HuH-7.5 (cell line): ENCODE measurements at regions not wholly inside any gene's neighbourhood (a gene's known extent, or its start where the extent isn't known, plus 50 kb on each side); places are given as distances from the start of the nearest gene placed in this dataset.
"Not testable (repeated sequence)": the region's sequence is repeated elsewhere in the genome, so short reads cannot be mapped to it uniquely, and the experiment has no call there.

Experiments used
- DNase-seq: peaks from one replicate; pipeline ENCODE4 v3.0.0; 2011; ENCODE audit warnings: low spot score

DNA sequence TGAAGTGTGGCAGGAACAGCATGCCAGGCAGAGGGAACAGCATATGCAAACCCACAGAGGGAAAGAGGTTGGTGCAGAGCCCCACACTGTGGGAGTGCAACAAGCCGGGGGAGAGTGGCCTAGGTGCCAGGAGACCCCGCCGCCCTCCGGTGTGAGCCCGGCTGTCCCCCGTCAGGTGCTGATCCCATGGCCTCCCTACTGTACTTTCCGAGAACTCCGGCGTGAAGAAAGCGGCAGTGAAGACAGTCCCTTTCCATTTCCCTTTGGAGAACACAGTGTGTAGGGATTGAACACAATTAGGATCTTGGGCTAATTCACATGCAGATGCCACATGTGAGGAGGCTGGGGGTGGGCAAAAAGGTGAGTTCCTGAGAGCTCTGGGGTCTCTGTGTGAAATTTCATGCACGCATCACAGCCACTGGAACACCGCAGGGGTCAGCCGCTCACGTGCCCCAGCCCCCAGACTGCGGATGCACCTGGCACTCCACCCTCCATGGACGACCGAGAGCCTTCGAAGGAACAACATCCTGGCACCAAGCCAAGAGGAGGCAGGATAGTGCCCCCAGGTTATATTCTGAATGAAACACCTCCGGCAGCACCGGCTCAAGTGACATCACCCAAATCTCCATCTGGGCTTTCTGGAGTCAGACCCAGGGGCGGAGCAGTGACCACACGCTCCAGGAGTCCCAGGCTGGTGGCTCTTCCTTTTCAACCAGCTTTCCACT is 82.1 kb upstream of the PPP2R2D start:
- no peak for DNase-seq

DNA sequence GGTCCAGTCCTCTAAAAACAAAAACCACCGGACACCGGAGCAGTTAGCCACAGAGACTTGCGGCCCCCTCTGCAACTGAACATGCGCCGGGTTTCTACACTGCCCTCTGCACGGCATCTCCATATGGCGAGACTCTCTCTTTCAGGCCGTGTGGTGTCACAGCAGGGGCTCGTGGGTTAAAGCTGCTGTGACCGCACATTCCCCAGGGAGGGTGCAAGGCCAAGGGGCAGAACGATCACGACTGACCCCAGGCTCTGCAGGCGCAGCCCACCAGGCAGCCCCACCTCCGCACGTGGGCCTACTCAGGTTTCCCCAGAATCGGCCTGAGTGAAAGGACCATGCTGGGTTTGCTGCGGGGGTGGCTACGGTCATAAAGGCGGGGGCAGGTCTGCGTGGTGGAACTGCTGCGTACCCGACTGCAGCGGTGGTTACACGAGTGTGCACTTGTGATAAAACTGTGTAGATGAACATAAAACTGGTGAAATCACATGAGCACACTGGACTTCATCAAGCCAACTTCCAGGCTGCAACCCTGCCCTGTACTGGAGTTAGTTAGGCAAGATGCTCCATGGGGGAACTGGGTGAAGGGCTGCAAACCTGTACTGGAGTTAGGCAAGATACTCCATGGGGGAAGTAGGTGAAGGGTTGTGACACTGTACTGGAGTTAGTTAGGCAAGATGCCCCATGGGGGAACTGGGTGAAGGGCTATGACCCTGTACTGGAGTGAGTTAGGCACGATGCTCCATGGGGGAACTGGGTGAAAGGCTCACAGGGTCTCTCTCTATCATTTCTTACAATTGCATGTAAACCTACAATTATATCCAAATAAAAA is 81.4 kb upstream of the PPP2R2D start:
- DNase-seq: no peak

GRCh38 chr10:131820626-131821025 is 80.2 kb upstream of the PPP2R2D start:
- no peak for DNase-seq

DNA sequence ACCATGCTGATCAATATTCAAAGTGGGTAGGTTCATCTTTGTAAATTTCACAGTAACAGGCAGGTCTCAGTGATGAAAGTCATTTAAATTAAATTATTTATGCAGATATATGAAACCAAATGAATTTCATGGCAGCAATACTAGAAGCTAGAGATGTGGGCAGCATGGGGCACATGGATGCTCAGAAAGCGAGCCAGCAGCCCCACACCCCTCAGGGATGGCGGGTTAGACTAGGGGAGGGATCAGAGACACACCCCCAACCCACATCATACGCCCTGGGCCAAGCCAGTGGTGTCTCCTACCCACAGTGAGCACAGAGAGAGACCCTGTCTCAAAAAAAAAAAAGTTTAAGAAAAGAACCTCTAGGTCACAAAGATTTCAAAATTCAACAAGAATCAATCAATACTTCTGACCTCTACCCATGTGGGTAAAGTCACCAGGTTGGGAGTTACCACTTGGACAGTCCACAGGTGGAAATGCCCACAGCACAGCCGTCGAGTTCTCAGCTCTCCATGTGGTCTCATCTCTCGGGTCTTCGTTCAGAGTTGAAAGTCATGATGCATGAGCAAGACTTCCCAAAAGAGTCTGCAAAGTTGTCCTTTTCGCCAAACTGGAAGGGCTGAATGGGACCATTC is 79.3 kb upstream of the PPP2R2D start:
- no peak for DNase-seq

GRCh38 chr10:131822013-131822691 is 78.7 kb upstream of the PPP2R2D start:
- DNase-seq: no peak

GRCh38 chr10:131822692-131823245 is 78.0 kb upstream of the PPP2R2D start:
- no peak for DNase-seq

GRCh38 chr10:131823601-131824099 is 77.2 kb upstream of the PPP2R2D start:
- DNase-seq: not testable (repeated sequence)

GRCh38 chr10:131824371-131825149 is 76.2 kb upstream of the PPP2R2D start:
- DNase-seq: no peak

- DNase-seq: no peak
Observed at GRCh38 chr10:131825150-131825848, 75.5 kb upstream of the PPP2R2D start.

GRCh38 chr10:131825960-131826650 is 74.7 kb upstream of the PPP2R2D start:
- no peak for DNase-seq

DNA sequence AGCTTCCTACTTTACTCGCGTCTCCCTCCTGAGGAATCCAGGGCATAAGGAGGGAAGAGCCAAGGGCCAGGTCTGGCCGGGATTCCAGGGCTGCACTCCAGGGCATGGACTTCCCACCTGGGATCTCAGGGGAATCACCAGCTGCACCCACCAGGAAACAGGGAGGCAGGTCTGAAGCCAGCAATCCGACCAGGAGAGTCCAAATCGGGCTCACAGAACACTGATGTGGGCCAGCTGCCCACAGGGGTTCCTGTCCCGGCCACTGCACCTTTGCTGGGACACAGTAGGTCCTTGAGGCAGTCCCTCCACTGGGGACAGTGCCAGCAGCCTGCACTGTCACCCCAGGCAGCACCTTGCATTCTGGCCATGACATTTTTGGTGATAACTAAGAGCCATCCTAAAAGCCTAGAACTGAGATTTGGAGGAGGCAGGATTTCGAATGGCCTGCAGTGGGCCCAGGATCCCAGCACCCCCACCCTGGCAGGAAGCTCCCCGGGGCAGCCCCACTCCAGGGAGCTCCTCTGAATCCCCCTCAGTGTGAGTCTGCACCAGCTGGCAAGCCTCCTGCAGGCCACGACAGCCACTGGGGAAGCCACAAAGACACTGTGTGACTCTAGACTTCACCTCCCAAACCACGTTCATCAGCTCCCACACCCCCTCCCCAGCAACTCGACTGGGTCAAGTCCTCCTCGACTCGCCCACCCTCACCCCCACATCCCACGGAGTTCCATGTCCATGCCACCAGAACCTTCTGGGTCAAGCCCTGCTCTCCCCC is 71.5 kb upstream of the PPP2R2D start:
- no peak for DNase-seq

- no peak for DNase-seq
Observed at GRCh38 chr10:131830446-131831130, 70.2 kb upstream of the PPP2R2D start.

DNA sequence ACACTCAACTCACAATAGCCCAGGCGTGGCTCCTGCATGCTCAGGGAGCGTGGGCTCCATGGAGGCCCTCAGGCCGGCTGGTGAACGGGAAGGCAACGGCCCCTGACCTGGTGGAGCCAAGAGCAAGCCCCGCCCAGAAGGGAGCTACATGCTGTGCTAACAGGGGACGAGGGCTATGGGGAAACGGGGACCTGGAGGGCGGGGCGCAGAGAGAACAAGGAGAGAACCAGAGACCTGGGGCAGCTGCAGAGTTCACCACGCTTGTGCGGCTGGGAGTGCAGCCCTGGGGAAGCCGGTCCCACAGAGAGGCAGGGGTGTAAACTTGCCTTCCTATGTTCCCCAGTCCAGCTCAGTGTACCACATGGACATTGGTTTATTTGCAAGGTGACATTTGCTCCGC is 69.2 kb upstream of the PPP2R2D start:
- DNase-seq: no peak

DNA sequence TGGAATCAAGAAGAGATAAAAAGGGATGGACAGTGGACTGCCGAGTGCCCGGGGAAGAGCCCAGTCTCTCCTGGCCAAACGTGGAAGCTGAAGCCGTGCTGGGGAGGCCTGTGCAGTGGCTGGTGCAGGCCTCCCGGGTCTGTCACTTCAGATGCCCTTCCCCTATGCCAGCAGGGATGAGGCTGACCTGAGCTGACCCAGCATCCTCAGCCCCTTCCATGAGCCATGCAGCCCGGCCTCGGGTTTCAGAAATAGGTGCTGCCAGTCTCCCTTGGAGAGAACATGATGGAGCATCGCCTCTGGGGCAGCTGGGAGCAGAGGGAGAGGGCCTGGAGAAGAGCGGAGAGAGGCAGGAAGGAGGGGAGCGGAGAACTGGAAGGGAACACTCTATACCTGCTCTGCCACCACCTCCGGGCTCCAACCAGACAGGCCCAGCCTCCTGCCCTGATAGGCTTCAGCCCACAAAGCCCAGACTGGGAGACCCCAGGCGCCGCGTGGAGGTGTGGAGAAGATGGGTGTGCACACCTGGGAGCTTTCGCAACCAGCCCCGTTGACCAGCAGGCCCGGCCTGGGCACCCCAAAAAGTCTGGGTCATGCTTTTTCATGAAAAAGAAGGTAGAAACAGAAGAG is 68.6 kb upstream of the PPP2R2D start:
- DNase-seq: no peak

DNA sequence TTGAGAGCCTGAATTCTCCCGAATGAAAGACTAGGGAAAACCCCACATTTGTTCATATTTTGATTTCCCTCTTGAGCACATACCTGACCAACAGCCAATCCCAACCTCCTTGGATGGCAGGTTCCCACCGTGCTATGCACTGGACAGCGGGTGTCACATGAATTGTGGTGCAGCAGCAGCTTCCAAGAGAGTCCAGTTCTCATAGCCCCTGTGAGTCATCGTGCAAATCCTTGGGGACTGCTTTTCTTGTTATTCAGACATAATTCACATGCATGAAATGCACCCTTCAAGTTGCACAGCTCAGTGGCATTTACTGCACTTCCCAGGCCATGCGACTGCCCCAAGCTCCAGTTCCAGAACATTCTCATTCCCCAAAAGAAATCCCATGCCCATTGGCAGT is 67.8 kb upstream of the PPP2R2D start:
- DNase-seq: no peak

DNA sequence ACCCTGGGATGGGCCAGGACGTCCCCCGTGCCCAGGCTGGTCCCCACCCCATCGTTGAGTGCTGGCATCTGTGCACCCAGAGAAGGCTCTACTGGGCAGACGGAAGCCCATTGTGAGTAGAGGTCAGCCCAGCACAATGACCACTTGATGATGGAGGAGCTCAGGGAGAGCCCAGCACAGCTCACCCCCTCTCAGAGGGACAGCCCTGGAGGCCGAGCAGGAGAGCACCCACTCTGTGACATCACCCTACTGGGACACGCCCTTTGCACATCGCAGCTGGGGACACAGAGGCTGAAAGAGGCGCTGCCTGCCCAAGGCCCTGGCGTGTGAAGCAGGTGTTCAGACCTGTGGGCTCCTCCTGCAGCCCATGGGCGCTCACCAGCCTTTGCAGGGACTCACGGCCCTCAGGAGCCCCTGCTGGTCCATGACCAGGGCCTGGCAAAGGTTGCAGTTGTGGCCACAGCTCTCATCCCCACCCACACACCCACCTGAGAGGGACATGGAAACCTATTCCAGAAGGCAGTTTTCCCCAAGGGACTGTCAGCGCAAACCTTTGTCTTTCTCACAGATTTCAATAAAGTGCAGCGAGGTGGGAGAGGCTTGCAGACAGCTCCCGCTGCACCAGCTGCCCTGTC is 67.2 kb upstream of the PPP2R2D start:
- no peak for DNase-seq

DNA sequence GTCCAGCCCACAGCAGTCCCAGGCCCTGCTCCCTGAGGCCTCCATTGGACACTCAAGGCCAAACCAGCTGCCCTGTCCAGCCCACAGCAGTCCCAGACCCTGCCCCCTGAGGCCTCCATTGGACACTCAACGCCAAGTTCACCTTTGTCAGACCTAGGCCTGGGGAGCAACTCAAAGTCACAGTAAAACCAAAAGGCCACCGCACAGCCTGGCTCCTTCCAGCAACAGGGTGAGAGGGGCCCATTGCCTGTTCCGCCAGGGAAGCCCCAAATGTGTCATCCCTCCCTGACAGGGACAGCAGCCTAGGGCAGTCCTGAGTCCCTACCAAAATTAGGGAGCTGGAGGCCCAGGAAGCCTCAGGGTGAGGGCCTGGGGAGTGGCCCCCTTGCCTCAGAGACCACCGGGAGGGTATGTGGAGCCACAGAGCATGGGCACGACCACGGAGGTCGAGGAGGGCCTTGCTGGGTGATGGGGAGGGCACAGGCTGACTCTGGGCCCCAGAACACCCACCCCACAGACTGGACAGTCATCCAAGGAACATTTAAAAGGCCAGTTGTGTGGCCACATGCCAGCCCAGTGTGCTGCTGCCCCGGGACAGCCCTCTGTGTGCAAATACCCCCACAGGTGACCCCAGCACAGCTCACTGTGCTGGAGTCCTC is 66.5 kb upstream of the PPP2R2D start:
- no peak for DNase-seq
